ENCODE measurements at regions not wholly inside any gene's neighbourhood (a gene's known extent, or its start where the extent isn't known, plus 50 kb on each side); places are given as distances from the start of the nearest gene placed in this dataset.

DNA sequence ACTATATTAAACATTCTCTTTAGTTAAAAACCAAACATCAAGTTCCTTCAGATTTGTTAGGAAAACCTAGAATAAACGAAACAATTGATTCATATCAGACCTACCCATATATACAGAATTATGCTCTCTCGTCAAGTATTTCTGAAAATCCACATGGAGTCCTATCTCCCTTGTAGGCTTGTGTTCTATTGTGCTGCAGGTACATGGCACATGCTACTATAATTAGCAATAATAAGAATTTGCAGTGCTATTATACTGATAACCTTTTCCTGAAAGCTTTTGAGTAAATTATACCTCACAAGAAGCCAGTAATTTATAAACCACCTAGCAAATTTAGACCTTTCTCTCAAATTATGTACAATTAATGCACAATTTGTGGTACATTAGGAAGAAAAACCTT is 158.6 kb upstream of the STK17B start:
- Histone ChIP-seq H3K4me1 (no peaks in the 10 kb centered on the region), H3K27me3 (no peaks in the 10 kb centered on the region), H3K36me3 (no peaks in the 10 kb centered on the region), H3K9me3 (no peaks in the 10 kb centered on the region), H3K27ac (no peak overlapping the region), H3K4me3 (no peak overlapping the region)
- TF ChIP-seq CTCF (IDR thresholded peaks at IDR 0.05): no peak
- DNase-seq: no peak
- intact Hi-C loops (cut with DNase I; ENCODE audit: low total_unique reads): loop anchor here (10.0 kb wide), 1 partner anchor 245 kb away; no protein-coding TSS in a partner anchor

GRCh38 chr2:196330645-196331044 is 159.3 kb upstream of the STK17B start:
- H3K36me3 ChIP-seq: no peaks in the 10 kb centered on the region
- H3K4me3 ChIP-seq: no peak overlapping the region
- no peak for TF ChIP-seq CTCF (IDR thresholded peaks at IDR 0.05)
- H3K9me3 ChIP-seq: no peaks in the 10 kb centered on the region
- no peak overlapping the region for H3K27ac ChIP-seq
- DNase-seq: no peak
- intact Hi-C loops (cut with DNase I; ENCODE audit: low total_unique reads): loop anchor here (10.0 kb wide), 1 partner anchor 246 kb away; no protein-coding TSS in a partner anchor
- no peaks in the 10 kb centered on the region for H3K4me1 ChIP-seq
- H3K27me3 ChIP-seq: no peaks in the 10 kb centered on the region

GRCh38 chr2:196331143-196331542 is 159.8 kb upstream of the STK17B start:
- intact Hi-C loops (cut with DNase I; ENCODE audit: low total_unique reads): loop anchor here (10.0 kb wide), 1 partner anchor 246 kb away; no protein-coding TSS in a partner anchor
- H3K4me3 ChIP-seq: no peak overlapping the region
- no peak overlapping the region for H3K27ac ChIP-seq
- H3K9me3 ChIP-seq: no peaks in the 10 kb centered on the region
- no peaks in the 10 kb centered on the region for H3K4me1 ChIP-seq
- DNase-seq: no peak
- H3K27me3 ChIP-seq: no peaks in the 10 kb centered on the region
- H3K36me3 ChIP-seq: no peaks in the 10 kb centered on the region
- no peak for TF ChIP-seq CTCF (IDR thresholded peaks at IDR 0.05)

GRCh38 chr2:196331851-196332250 is 160.5 kb upstream of the STK17B start:
- TF ChIP-seq CTCF (IDR thresholded peaks at IDR 0.05): no peak
- DNase-seq: no peak
- intact Hi-C loops (cut with DNase I; ENCODE audit: low total_unique reads): loop anchor here (10.0 kb wide), 1 partner anchor 247 kb away; no protein-coding TSS in a partner anchor
- Histone ChIP-seq H3K9me3 (no peaks in the 10 kb centered on the region), H3K27me3 (no peaks in the 10 kb centered on the region), H3K4me1 (no peaks in the 10 kb centered on the region), H3K36me3 (no peaks in the 10 kb centered on the region), H3K4me3 (no peak overlapping the region), H3K27ac (no peak overlapping the region)

DNA sequence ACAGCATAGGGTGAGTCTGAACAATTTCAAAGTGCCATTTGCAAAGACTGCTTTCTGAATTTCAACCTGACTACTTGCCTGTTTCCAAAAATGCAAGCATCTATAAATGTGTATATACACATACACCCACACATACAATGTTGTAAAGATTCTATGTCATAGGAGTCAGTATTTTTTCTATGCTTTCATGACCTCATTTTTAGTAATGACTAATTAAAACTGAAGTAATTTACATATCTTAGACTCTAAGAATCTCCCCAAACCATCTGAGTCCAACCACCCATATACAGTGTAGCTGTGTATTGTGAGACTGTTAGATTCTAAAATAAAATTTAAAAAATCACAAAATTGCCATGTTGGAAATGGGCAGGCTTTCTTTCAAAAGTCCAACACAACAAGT is 162.0 kb upstream of the STK17B start:
- H3K4me1 ChIP-seq: no peaks in the 10 kb centered on the region
- no peaks in the 10 kb centered on the region for H3K9me3 ChIP-seq
- intact Hi-C loops (cut with DNase I; ENCODE audit: low total_unique reads): loop anchor here (10.0 kb wide), 1 partner anchor 249 kb away; no protein-coding TSS in a partner anchor
- no peaks in the 10 kb centered on the region for H3K36me3 ChIP-seq
- H3K27me3 ChIP-seq: no peaks in the 10 kb centered on the region
- no peak for TF ChIP-seq CTCF (IDR thresholded peaks at IDR 0.05)
- H3K27ac ChIP-seq: no peak overlapping the region
- H3K4me3 ChIP-seq: no peak overlapping the region
- DNase-seq: no peak

- no peak for DNase-seq
- Histone ChIP-seq H3K9me3 (no peaks in the 10 kb centered on the region), H3K4me1 (no peaks in the 10 kb centered on the region), H3K4me3 (no peak overlapping the region), H3K27ac (no peak overlapping the region), H3K36me3 (no peaks in the 10 kb centered on the region), H3K27me3 (no peaks in the 10 kb centered on the region)
- no peak for TF ChIP-seq CTCF (IDR thresholded peaks at IDR 0.05)
- intact Hi-C loops (cut with DNase I; ENCODE audit: low total_unique reads): loop anchor here (10.0 kb wide), 1 partner anchor 250 kb away; no protein-coding TSS in a partner anchor
Measured at GRCh38 chr2:196334710-196335109, 163.3 kb upstream of the STK17B start.

All from tibial artery (tissue), 4 donors.